ENCODE measurements at regions not wholly inside any gene's neighbourhood (a gene's known extent, or its start where the extent isn't known, plus 50 kb on each side); places are given as distances from the start of the nearest gene placed in this dataset.

- ATAC-seq = no peak
- H3K4me1 Mint-ChIP-seq = no peaks in the 10 kb centered on the region
Observed at GRCh38 chr16:51567911-51568310, 416.8 kb upstream of the SALL1 start.

GRCh38 chr16:51565184-51565583, 414.1 kb upstream of the SALL1 start:
- DNase-seq (no peak), ATAC-seq (no peak)
- Mint-ChIP-seq H3K4me3 (no peak overlapping the region), H3K27me3 (no peaks in the 10 kb centered on the region), H3K27ac (no peak overlapping the region), H3K9me3 (peaks cover 4 to 27% of the 10 kb centered on the region in 2 donors), H3K4me1 (no peaks in the 10 kb centered on the region)

More at GRCh38 chr16:51567911-51568310, 416.8 kb upstream of the SALL1 start:
- Mint-ChIP-seq H3K4me3 (no peak overlapping the region), H3K27ac (no peak overlapping the region), H3K27me3 (no peaks in the 10 kb centered on the region), H3K9me3 (peaks cover 10 to 23% of the 10 kb centered on the region in 2 donors)
- DNase-seq = no peak

- no peaks in the 10 kb centered on the region for H3K4me1 Mint-ChIP-seq
- H3K27ac Mint-ChIP-seq = no peak overlapping the region
- no peak overlapping the region for H3K4me3 Mint-ChIP-seq
- no peaks in the 10 kb centered on the region for H3K27me3 Mint-ChIP-seq
- no peak for ATAC-seq
- peaks cover 4 to 27% of the 10 kb centered on the region in 2 donors for H3K9me3 Mint-ChIP-seq
- DNase-seq = no peak
Observed at GRCh38 chr16:51562891-51563290, 411.8 kb upstream of the SALL1 start.

GRCh38 chr16:51559901-51560300, 408.8 kb upstream of the SALL1 start:
- no peak overlapping the region for H3K27ac Mint-ChIP-seq

GRCh38 chr16:51557670-51558069, 406.6 kb upstream of the SALL1 start:
- Mint-ChIP-seq H3K9me3 (peaks cover 9 to 14% of the 10 kb centered on the region in 2 donors), H3K27me3 (no peaks in the 10 kb centered on the region), H3K4me3 (no peak overlapping the region), H3K27ac (no peak overlapping the region), H3K4me1 (no peaks in the 10 kb centered on the region)
- DNase-seq (no peak), ATAC-seq (no peak)

More at GRCh38 chr16:51559901-51560300, 408.8 kb upstream of the SALL1 start:
- Mint-ChIP-seq H3K4me3 (no peak overlapping the region), H3K27me3 (no peaks in the 10 kb centered on the region), H3K9me3 (peaks cover 4 to 15% of the 10 kb centered on the region in 2 donors), H3K4me1 (no peaks in the 10 kb centered on the region)
- ATAC-seq (no peak), DNase-seq (no peak)

- no peaks in the 10 kb centered on the region for H3K27me3 Mint-ChIP-seq
- H3K9me3 Mint-ChIP-seq = peaks cover 9 to 13% of the 10 kb centered on the region in 2 donors
- DNase-seq (no peak), ATAC-seq (no peak)
- no peak overlapping the region for H3K27ac Mint-ChIP-seq
- no peak overlapping the region for H3K4me3 Mint-ChIP-seq
- H3K4me1 Mint-ChIP-seq = no peaks in the 10 kb centered on the region
Observed at GRCh38 chr16:51556694-51557340, 405.7 kb upstream of the SALL1 start.

- ATAC-seq = no peak
- H3K4me3 Mint-ChIP-seq = no peak overlapping the region
- H3K27me3 Mint-ChIP-seq = no peaks in the 10 kb centered on the region
- no peak overlapping the region for H3K27ac Mint-ChIP-seq
- H3K4me1 Mint-ChIP-seq = no peaks in the 10 kb centered on the region
- peaks cover 13 to 20% of the 10 kb centered on the region in 2 donors for H3K9me3 Mint-ChIP-seq
- no peak for DNase-seq
Observed at GRCh38 chr16:51553910-51554309, 402.8 kb upstream of the SALL1 start.

GRCh38 chr16:51553314-51553713, 402.2 kb upstream of the SALL1 start:
- no peak overlapping the region for H3K4me3 Mint-ChIP-seq
- H3K9me3 Mint-ChIP-seq = peaks cover 13 to 21% of the 10 kb centered on the region in 2 donors
- no peak for DNase-seq
- ATAC-seq = no peak
- H3K27me3 Mint-ChIP-seq = no peaks in the 10 kb centered on the region
- no peak overlapping the region for H3K27ac Mint-ChIP-seq
- H3K4me1 Mint-ChIP-seq = no peaks in the 10 kb centered on the region

GRCh38 chr16:51550800-51551347, 399.8 kb upstream of the SALL1 start:
- no peaks in the 10 kb centered on the region for H3K4me1 Mint-ChIP-seq
- no peak overlapping the region for H3K27ac Mint-ChIP-seq
- no peak overlapping the region for H3K4me3 Mint-ChIP-seq
- peaks cover 13 to 21% of the 10 kb centered on the region in 2 donors for H3K9me3 Mint-ChIP-seq
- DNase-seq (no peak), ATAC-seq (no peak)
- no peaks in the 10 kb centered on the region for H3K27me3 Mint-ChIP-seq

- no peaks in the 10 kb centered on the region for H3K4me1 Mint-ChIP-seq
- ATAC-seq = no peak
- H3K4me3 Mint-ChIP-seq = no peak overlapping the region
- no peak overlapping the region for H3K27ac Mint-ChIP-seq
- H3K9me3 Mint-ChIP-seq = peaks cover 13 to 21% of the 10 kb centered on the region in 2 donors
- H3K27me3 Mint-ChIP-seq = no peaks in the 10 kb centered on the region
- DNase-seq = no peak
Observed at GRCh38 chr16:51549836-51550235, 398.8 kb upstream of the SALL1 start.

- DNase-seq = no peak
- no peaks in the 10 kb centered on the region for H3K27me3 Mint-ChIP-seq
- ATAC-seq = no peak
- no peak overlapping the region for H3K4me3 Mint-ChIP-seq
- H3K4me1 Mint-ChIP-seq = no peaks in the 10 kb centered on the region
- H3K27ac Mint-ChIP-seq = no peak overlapping the region
- peaks cover 8 to 13% of the 10 kb centered on the region in 2 donors for H3K9me3 Mint-ChIP-seq
Observed at GRCh38 chr16:51545951-51546350, 394.9 kb upstream of the SALL1 start.

- ATAC-seq (no peak), DNase-seq (no peak)
- Mint-ChIP-seq H3K4me1 (no peaks in the 10 kb centered on the region), H3K9me3 (peaks cover 8 to 10% of the 10 kb centered on the region in 2 donors), H3K27ac (no peak overlapping the region), H3K27me3 (no peaks in the 10 kb centered on the region), H3K4me3 (no peak overlapping the region)
Observed at GRCh38 chr16:51544851-51545467, 393.9 kb upstream of the SALL1 start.

GRCh38 chr16:51543971-51544370, 392.9 kb upstream of the SALL1 start:
- H3K27me3 Mint-ChIP-seq = no peaks in the 10 kb centered on the region
- H3K9me3 Mint-ChIP-seq = peaks cover 2 to 10% of the 10 kb centered on the region in 2 donors
- no peak for ATAC-seq
- no peaks in the 10 kb centered on the region for H3K4me1 Mint-ChIP-seq
- H3K27ac Mint-ChIP-seq = no peak overlapping the region
- no peak overlapping the region for H3K4me3 Mint-ChIP-seq
- no peak for DNase-seq

GRCh38 chr16:51542981-51543815, 392.1 kb upstream of the SALL1 start:
- ATAC-seq = no peak
- H3K27me3 Mint-ChIP-seq = no peaks in the 10 kb centered on the region
- H3K9me3 Mint-ChIP-seq = peaks cover 0 to 10% of the 10 kb centered on the region in 2 donors
- H3K4me3 Mint-ChIP-seq = no peak overlapping the region
- no peak for DNase-seq
- no peaks in the 10 kb centered on the region for H3K4me1 Mint-ChIP-seq
- H3K27ac Mint-ChIP-seq = no peak overlapping the region

GRCh38 chr16:51540259-51540658, 389.2 kb upstream of the SALL1 start:
- ATAC-seq (no peak), DNase-seq (no peak)
- Mint-ChIP-seq H3K4me3 (no peak overlapping the region), H3K27me3 (no peaks in the 10 kb centered on the region), H3K9me3 (peaks cover 7 to 10% of the 10 kb centered on the region in 2 donors), H3K4me1 (no peaks in the 10 kb centered on the region), H3K27ac (no peak overlapping the region)

All from stimulated activated naive CD8-positive, alpha-beta T cell treated with anti-CD3 and anti-CD28 coated beads, Interleukin-15, amount 100 ng/mL, for 72 hours (primary cell).